ENCODE measurements at regions not wholly inside any gene's neighbourhood (a gene's known extent, or its start where the extent isn't known, plus 50 kb on each side); places are given as distances from the start of the nearest gene placed in this dataset.
"Not testable (repeated sequence)": the region's sequence is repeated elsewhere in the genome, so short reads cannot be mapped to it uniquely, and the experiment has no call there.

DNA sequence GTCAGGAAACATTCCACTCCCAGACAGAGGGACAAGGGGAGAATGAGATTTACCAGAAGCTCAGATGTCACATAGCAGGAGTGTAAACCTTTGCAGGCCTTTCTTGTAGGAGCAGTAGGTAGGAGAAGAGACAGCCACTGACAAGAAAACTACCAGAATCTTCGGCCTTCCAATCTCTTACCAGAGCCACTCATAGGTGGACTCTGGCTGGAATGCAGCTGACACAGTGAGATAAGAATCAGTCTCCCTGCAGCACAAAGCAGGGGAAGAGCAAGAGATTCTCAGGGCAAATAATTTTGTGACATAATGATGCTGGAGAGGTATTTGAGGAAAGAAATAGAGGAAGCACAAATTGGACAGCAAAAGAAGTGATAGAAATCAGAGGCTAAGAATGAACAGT is 1534.5 kb downstream of the DPP10 start:
- H3K4me1 Mint-ChIP-seq (ENCODE audit: low read depth, unreplicated experiment) = peaks cover 8% of the 10 kb centered on the region
- BruUV-seq (replicated peaks) = no TSS peak
- peaks cover 9% of the 10 kb centered on the region for H3K9me3 Mint-ChIP-seq (ENCODE audit: unreplicated experiment)
- Histone ChIP-seq H3K36me3 (ENCODE audit: control insufficient read depth, insufficient read depth, low read length) (no peaks in the 10 kb centered on the region), H3K9me3 (peaks cover 5% of the 10 kb centered on the region; the same call in 1 of the 2 replicates), H3K4me3 (ENCODE audit: low read depth, low read length) (no peak overlapping the region), H3K27me3 (replicated peaks; ENCODE audit: control insufficient read depth, insufficient read depth, low read length) (no peaks in the 10 kb centered on the region), H3K4me1 (no peaks in the 10 kb centered on the region)
- intact Hi-C loops (cut with micrococcal nuclease; ENCODE audit: unreplicated experiment) = no loop called here
- no peak overlapping the region for H3K4me3 Mint-ChIP-seq (ENCODE audit: unreplicated experiment)
- H3K27me3 Mint-ChIP-seq (ENCODE audit: insufficient read depth, unreplicated experiment) = no peaks in the 10 kb centered on the region
- DNase-seq = peak in 1 of 2 experiments; percentile 2
- no peaks in the 10 kb centered on the region for H3K36me3 Mint-ChIP-seq (ENCODE audit: insufficient read depth, unreplicated experiment)
- no peak overlapping the region for H3K27ac Mint-ChIP-seq (ENCODE audit: unreplicated experiment)
- ChIA-PET POLR2A (no interaction called here), CTCF (no interaction called here)
- TF ChIP-seq, protein P1, sequence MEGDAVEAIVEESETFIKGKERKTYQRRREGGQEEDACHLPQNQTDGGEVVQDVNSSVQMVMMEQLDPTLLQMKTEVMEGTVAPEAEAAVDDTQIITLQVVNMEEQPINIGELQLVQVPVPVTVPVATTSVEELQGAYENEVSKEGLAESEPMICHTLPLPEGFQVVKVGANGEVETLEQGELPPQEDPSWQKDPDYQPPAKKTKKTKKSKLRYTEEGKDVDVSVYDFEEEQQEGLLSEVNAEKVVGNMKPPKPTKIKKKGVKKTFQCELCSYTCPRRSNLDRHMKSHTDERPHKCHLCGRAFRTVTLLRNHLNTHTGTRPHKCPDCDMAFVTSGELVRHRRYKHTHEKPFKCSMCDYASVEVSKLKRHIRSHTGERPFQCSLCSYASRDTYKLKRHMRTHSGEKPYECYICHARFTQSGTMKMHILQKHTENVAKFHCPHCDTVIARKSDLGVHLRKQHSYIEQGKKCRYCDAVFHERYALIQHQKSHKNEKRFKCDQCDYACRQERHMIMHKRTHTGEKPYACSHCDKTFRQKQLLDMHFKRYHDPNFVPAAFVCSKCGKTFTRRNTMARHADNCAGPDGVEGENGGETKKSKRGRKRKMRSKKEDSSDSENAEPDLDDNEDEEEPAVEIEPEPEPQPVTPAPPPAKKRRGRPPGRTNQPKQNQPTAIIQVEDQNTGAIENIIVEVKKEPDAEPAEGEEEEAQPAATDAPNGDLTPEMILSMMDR (IDR thresholded peaks at IDR 0.05; ENCODE audit: insufficient read depth in 1 of 2, low read depth in 1 of 2, low read length in 1 of 2, severe bottlenecking in 1 of 2, unreplicated experiment in 1 of 2) = no peak

DNA sequence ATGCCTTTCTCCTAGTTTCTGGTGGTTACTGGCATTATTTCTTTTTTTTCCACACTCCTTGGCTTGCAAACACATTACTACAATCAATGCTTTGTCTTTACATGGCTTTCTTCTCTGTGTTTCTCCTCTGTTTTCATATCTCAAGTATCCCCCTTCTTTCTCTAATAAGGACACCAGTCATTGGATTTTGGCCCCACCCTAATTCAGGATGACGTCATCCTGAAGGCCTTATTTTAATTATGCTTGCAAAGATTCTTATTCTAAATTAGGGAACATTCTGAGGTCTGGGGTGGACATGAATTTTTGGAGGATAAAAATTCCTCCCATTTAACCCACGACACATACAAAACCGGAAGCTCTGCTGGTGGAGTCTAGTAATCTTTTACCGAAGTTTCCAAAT is 1556.6 kb downstream of the DPP10 start:
- H3K4me3 ChIP-seq (ENCODE audit: low read depth, low read length) = no peak overlapping the region
- no peaks in the 10 kb centered on the region for H3K36me3 ChIP-seq (ENCODE audit: control insufficient read depth, insufficient read depth, low read length)
- intact Hi-C loops (cut with micrococcal nuclease; ENCODE audit: unreplicated experiment) = no loop called here
- no peaks in the 10 kb centered on the region for H3K4me1 Mint-ChIP-seq (ENCODE audit: low read depth, unreplicated experiment)
- ChIA-PET CTCF (no interaction called here), POLR2A (no interaction called here)
- no TSS peak for BruUV-seq (replicated peaks)
- H3K9me3 ChIP-seq = 0 out of 2 replicates have a peak, but pooled peaks cover 4% of the 10 kb centered on the region
- no peak for DNase-seq
- no peak overlapping the region for H3K4me3 Mint-ChIP-seq (ENCODE audit: unreplicated experiment)
- no peaks in the 10 kb centered on the region for H3K4me1 ChIP-seq
- no peaks in the 10 kb centered on the region for H3K36me3 Mint-ChIP-seq (ENCODE audit: insufficient read depth, unreplicated experiment)
- no peak overlapping the region for H3K27ac Mint-ChIP-seq (ENCODE audit: unreplicated experiment)
- H3K27me3 ChIP-seq (replicated peaks; ENCODE audit: control insufficient read depth, insufficient read depth, low read length) = no peaks in the 10 kb centered on the region
- TF ChIP-seq, protein P1 (IDR thresholded peaks at IDR 0.05; ENCODE audit: insufficient read depth in 1 of 2, low read depth in 1 of 2, low read length in 1 of 2, severe bottlenecking in 1 of 2, unreplicated experiment in 1 of 2) = no peak
- H3K9me3 Mint-ChIP-seq (ENCODE audit: unreplicated experiment) = peaks cover 30% of the 10 kb centered on the region
- H3K27me3 Mint-ChIP-seq (ENCODE audit: insufficient read depth, unreplicated experiment) = no peaks in the 10 kb centered on the region

DNA sequence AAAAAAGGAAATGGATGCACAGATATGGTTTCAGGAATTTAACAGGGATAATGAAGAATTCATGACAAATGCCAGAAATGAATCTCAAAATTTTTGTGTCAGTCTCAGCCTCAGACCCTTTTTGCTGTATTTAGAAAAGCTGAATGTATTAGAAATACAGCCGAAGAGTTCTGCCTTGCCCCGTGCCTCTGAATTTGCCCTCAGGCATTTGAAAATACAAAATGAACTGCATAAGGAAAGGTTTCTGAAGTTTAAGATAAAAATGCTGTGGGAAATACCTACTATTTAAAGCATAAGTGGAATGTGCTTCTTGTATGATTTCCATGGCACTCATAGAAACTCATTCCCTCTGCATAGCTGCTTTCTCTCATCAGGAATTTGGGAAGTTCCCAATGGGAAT is 1580.6 kb downstream of the DPP10 start:
- TF ChIP-seq, protein P1 (IDR thresholded peaks at IDR 0.05; ENCODE audit: insufficient read depth in 1 of 2, low read depth in 1 of 2, low read length in 1 of 2, severe bottlenecking in 1 of 2, unreplicated experiment in 1 of 2) = no peak

DNA sequence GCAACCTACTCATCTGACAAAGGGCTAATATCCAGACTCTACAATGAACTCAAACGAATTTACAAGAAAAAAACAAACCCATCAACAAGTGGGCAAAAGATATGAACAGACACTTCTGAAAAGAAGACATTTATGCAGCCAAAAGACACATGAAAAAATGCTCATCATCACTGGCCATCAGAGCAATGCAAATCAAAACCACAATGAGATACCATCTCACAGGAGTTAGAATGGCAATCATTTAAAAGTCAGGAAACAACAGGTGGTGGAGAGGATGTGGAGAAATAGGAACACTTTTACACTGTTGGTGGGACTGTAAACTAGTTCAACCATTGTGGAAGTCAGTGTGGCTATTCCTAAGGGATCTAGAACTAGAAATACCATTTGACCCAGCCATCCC is 1596.3 kb downstream of the DPP10 start:
- H3K4me3 ChIP-seq (ENCODE audit: low read depth, low read length); H3K27me3 Mint-ChIP-seq (ENCODE audit: insufficient read depth, unreplicated experiment); H3K9me3 Mint-ChIP-seq (ENCODE audit: unreplicated experiment); H3K36me3 Mint-ChIP-seq (ENCODE audit: insufficient read depth, unreplicated experiment); H3K4me1 Mint-ChIP-seq (ENCODE audit: low read depth, unreplicated experiment); CTCF ChIA-PET; POLR2A ChIA-PET; BruUV-seq (replicated peaks); H3K9me3 ChIP-seq; H3K4me3 Mint-ChIP-seq (ENCODE audit: unreplicated experiment); DNase-seq; intact Hi-C loops (cut with micrococcal nuclease; ENCODE audit: unreplicated experiment); H3K27me3 ChIP-seq (replicated peaks; ENCODE audit: control insufficient read depth, insufficient read depth, low read length); H3K4me1 ChIP-seq; H3K36me3 ChIP-seq (ENCODE audit: control insufficient read depth, insufficient read depth, low read length); H3K27ac Mint-ChIP-seq (ENCODE audit: unreplicated experiment): not testable (repeated sequence)

More for the DNA sequence above, 1580.6 kb downstream of the DPP10 start:
- Histone ChIP-seq H3K27me3 (replicated peaks; ENCODE audit: control insufficient read depth, insufficient read depth, low read length) (no peaks in the 10 kb centered on the region), H3K9me3 (no peaks in the 10 kb centered on the region), H3K4me1 (no peaks in the 10 kb centered on the region), H3K36me3 (ENCODE audit: control insufficient read depth, insufficient read depth, low read length) (no peaks in the 10 kb centered on the region), H3K4me3 (ENCODE audit: low read depth, low read length) (no peak overlapping the region)
- no peak overlapping the region for H3K27ac Mint-ChIP-seq (ENCODE audit: unreplicated experiment)
- intact Hi-C loops (cut with micrococcal nuclease; ENCODE audit: unreplicated experiment) = no loop called here
- no TSS peak for BruUV-seq (replicated peaks)
- POLR2A ChIA-PET = no interaction called here
- no peaks in the 10 kb centered on the region for H3K9me3 Mint-ChIP-seq (ENCODE audit: unreplicated experiment)
- no peaks in the 10 kb centered on the region for H3K36me3 Mint-ChIP-seq (ENCODE audit: insufficient read depth, unreplicated experiment)
- CTCF ChIA-PET = no interaction called here
- no peaks in the 10 kb centered on the region for H3K4me1 Mint-ChIP-seq (ENCODE audit: low read depth, unreplicated experiment)
- H3K4me3 Mint-ChIP-seq (ENCODE audit: unreplicated experiment) = no peak overlapping the region
- no peaks in the 10 kb centered on the region for H3K27me3 Mint-ChIP-seq (ENCODE audit: insufficient read depth, unreplicated experiment)
- DNase-seq = no peak
